ENCODE measurements at regions not wholly inside any gene's neighbourhood (a gene's known extent, or its start where the extent isn't known, plus 50 kb on each side); places are given as distances from the start of the nearest gene placed in this dataset.

DNA sequence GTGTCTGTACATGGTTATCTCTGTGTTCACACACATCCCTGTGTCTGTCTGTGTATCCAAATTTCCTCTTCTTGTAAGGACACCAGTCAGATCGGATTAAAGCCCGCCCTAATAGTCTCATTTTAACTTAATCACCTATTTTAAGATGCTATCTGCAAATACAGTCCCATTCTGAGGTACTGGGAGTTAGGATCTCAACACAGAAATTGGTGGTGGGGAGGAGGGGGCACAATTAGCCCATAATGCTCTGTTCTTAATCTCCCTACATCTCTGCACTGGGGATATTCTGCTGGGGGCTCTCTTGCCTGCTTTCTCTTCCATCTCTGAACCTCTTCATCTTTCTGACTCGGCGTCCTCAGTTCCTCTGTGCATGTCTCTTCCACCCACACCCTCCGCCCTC, 320.7 kb downstream of the CDC5L start:
- TF ChIP-seq, protein P1, sequence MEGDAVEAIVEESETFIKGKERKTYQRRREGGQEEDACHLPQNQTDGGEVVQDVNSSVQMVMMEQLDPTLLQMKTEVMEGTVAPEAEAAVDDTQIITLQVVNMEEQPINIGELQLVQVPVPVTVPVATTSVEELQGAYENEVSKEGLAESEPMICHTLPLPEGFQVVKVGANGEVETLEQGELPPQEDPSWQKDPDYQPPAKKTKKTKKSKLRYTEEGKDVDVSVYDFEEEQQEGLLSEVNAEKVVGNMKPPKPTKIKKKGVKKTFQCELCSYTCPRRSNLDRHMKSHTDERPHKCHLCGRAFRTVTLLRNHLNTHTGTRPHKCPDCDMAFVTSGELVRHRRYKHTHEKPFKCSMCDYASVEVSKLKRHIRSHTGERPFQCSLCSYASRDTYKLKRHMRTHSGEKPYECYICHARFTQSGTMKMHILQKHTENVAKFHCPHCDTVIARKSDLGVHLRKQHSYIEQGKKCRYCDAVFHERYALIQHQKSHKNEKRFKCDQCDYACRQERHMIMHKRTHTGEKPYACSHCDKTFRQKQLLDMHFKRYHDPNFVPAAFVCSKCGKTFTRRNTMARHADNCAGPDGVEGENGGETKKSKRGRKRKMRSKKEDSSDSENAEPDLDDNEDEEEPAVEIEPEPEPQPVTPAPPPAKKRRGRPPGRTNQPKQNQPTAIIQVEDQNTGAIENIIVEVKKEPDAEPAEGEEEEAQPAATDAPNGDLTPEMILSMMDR (IDR thresholded peaks at IDR 0.05) = no peak
- TF ChIP-seq, protein P2, sequence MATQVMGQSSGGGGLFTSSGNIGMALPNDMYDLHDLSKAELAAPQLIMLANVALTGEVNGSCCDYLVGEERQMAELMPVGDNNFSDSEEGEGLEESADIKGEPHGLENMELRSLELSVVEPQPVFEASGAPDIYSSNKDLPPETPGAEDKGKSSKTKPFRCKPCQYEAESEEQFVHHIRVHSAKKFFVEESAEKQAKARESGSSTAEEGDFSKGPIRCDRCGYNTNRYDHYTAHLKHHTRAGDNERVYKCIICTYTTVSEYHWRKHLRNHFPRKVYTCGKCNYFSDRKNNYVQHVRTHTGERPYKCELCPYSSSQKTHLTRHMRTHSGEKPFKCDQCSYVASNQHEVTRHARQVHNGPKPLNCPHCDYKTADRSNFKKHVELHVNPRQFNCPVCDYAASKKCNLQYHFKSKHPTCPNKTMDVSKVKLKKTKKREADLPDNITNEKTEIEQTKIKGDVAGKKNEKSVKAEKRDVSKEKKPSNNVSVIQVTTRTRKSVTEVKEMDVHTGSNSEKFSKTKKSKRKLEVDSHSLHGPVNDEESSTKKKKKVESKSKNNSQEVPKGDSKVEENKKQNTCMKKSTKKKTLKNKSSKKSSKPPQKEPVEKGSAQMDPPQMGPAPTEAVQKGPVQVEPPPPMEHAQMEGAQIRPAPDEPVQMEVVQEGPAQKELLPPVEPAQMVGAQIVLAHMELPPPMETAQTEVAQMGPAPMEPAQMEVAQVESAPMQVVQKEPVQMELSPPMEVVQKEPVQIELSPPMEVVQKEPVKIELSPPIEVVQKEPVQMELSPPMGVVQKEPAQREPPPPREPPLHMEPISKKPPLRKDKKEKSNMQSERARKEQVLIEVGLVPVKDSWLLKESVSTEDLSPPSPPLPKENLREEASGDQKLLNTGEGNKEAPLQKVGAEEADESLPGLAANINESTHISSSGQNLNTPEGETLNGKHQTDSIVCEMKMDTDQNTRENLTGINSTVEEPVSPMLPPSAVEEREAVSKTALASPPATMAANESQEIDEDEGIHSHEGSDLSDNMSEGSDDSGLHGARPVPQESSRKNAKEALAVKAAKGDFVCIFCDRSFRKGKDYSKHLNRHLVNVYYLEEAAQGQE (IDR thresholded peaks at IDR 0.05; ENCODE audit: insufficient read depth in 1 of 2, low read depth in 2 of 2, low read length in 1 of 2) = no peak
- TF ChIP-seq POLR2AphosphoS5 (IDR thresholded peaks at IDR 0.05; ENCODE audit: low read depth, low read length) = no peak
- no peak for TF ChIP-seq TCF7L2 (IDR thresholded peaks at IDR 0.05; ENCODE audit: low read depth, low read length)
- no peak for TF ChIP-seq SIN3A (IDR thresholded peaks at IDR 0.05; ENCODE audit: borderline replicate concordance, insufficient read depth, low read depth, low read length)
- H3K36me3 ChIP-seq (ENCODE audit: control insufficient read depth, insufficient read depth, low read length) = no peaks in the 10 kb centered on the region
- H3K9me3 ChIP-seq (ENCODE audit: control insufficient read depth, insufficient read depth, low read depth, low read length) = no peaks in the 10 kb centered on the region
- H3K4me3 ChIP-seq (ENCODE audit: low read depth in 2 of 2, low read length in 2 of 2) = no peak overlapping the region
- no peaks in the 10 kb centered on the region for H3K4me1 ChIP-seq (ENCODE audit: control insufficient read depth, insufficient read depth, low read length)
- ATAC-seq = no peak
- in situ Hi-C loops (cut with HindIII; ENCODE audit: low pct_unique_long_range_greater_than_20kb, low sequenced_read_pairs) = no loop called here
- DNase-seq (ENCODE audit: low read depth, low spot score) = no peak
- no TSS peak for BruUV-seq (replicated peaks)
- no peaks in the 10 kb centered on the region for H3K27me3 ChIP-seq (ENCODE audit: control insufficient read depth, insufficient read depth, low read length)
- ChIA-PET POLR2A (no interaction called here), CTCF (no interaction called here)
- no peak overlapping the region for H3K27ac ChIP-seq (ENCODE audit: low read length)
- intact Hi-C loops (cut with micrococcal nuclease; ENCODE audit: unreplicated experiment) = no loop called here

DNA sequence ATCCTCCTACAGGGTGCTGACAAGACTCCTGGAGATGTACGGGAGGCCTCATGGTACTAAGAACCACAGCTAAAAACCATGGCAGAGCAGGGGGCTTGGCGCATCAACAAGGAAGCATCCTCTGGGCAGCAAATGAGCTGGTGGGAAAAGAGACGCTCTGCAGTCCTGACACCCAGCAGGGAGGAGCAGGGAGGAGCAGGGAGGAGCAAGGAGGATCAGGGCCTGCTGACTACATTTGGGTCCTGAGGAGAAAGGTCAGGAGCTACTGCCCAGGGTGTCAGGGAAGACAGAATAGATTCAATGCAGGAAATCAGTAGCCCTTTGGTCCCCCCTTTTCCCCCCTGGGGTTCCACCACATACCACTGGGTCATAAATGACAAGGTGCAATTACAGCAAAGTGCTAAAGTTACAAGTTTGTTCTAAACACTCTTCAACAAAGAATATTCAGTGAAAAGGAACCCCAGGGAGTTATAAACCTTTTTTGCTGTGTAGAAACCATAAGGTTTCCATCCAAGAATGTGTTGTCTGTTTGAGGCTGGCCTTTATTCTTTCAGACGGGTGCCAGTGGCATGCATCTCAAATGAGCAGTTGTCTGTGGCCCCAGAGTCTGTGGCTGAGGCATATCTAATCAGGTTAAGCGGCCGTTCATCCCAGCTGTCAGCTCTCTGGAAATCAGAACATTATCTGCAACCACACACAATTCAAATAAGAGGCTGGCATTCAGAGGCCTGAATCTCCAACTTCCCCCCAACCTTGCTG, 325.0 kb downstream of the CDC5L start:
- H3K27ac ChIP-seq (ENCODE audit: low read length) = no peak overlapping the region
- no peaks in the 10 kb centered on the region for H3K4me1 ChIP-seq (ENCODE audit: control insufficient read depth, insufficient read depth, low read length)
- POLR2A ChIA-PET = no interaction called here
- DNase-seq (ENCODE audit: low read depth, low spot score) (no peak), ATAC-seq (no peak)
- no peaks in the 10 kb centered on the region for H3K36me3 ChIP-seq (ENCODE audit: control insufficient read depth, insufficient read depth, low read length)
- intact Hi-C loops (cut with micrococcal nuclease; ENCODE audit: unreplicated experiment) (no loop called here), in situ Hi-C loops (cut with HindIII; ENCODE audit: low pct_unique_long_range_greater_than_20kb, low sequenced_read_pairs) (no loop called here)
- CTCF ChIA-PET = no interaction called here
- no peak overlapping the region for H3K4me3 ChIP-seq (ENCODE audit: low read depth in 2 of 2, low read length in 2 of 2)
- no TSS peak for BruUV-seq (replicated peaks)
- H3K9me3 ChIP-seq (ENCODE audit: control insufficient read depth, insufficient read depth, low read depth, low read length) = no peaks in the 10 kb centered on the region
- TF ChIP-seq, protein P1 (IDR thresholded peaks at IDR 0.05) = no peak
- TF ChIP-seq SIN3A (IDR thresholded peaks at IDR 0.05; ENCODE audit: borderline replicate concordance, insufficient read depth, low read depth, low read length) (no peak), POLR2AphosphoS5 (IDR thresholded peaks at IDR 0.05; ENCODE audit: low read depth, low read length) (no peak), TCF7L2 (IDR thresholded peaks at IDR 0.05; ENCODE audit: low read depth, low read length) (no peak)
- TF ChIP-seq, protein P2 (IDR thresholded peaks at IDR 0.05; ENCODE audit: insufficient read depth in 1 of 2, low read depth in 2 of 2, low read length in 1 of 2) = no peak
- no peaks in the 10 kb centered on the region; the same call in 1 of the 2 replicates for H3K27me3 ChIP-seq (ENCODE audit: control insufficient read depth, insufficient read depth, low read length)
